ENCODE measurements at regions not wholly inside any gene's neighbourhood (a gene's known extent, or its start where the extent isn't known, plus 50 kb on each side); places are given as distances from the start of the nearest gene placed in this dataset.

DNA sequence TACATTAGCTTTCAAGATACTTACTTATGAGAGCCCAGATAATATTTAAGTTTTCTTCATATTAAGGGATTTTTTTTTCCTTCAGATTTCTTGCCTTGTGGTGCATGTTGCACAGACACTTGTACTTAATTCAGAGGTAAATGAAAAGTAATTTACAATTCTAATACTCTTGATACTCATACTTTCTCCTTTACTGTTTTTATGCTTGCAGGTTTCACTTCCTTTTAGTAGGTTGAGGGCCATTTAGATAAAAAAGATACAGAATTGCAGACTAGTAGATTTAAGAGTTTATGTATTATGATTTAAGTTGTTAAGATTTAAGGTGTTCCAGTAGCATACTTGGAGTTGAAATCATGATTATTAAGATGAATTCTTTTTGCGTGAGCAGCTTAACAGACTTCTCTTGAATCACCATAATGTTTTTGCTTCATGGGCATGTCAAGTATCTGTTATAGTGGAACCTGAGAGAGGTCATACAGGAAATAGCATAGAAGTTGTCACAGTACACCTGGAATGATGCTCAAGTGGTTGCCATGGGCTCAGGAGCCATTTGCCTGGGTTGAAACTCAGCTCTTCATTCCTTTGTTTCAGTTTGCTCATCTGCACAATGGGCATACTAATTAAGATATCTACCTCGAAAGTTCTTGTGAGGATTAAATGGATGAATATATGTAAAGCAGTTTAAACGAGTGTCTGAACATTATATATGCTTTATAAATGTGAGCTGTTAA lies 174.8 kb upstream of the PRPS1L1 start:
- no peak for DNase-seq

DNA sequence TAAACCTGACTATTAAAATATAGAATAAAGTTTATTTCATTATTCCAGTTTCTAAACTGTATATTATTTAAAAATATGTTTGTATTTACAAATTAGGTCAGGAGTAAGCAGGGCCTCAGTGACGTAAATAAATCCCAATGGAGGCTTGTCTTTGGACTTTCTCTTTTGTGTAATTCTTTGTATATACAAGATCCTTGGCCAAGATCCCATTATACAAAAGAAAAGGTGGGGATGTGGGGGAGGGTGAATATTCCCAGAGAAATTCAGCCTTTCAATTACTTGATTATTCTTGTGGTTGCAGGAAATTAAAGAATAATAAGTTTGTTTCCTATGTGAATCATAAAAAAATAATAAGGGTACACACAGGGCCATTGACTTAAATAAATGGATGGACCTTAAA lies 178.7 kb upstream of the PRPS1L1 start:
- DNase-seq = no peak

DNA sequence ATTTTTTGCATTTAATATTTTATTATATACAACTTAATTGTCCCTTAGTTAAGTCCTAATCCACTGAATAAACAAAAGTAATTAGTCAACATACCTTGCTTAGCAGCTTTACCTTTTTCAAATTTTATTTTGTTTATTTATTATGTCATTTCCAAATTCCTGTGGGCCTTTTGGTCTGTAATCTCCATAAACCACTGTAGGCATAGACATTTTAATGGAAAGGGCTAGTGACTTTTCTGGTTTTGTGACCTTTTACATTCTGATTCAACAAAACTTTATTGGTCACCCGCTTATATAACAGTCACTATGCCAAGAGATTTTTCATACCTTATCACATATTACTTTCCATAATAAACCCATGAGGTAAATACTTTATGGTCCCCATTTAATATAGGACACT lies 181.3 kb upstream of the PRPS1L1 start:
- no peak for DNase-seq

DNA sequence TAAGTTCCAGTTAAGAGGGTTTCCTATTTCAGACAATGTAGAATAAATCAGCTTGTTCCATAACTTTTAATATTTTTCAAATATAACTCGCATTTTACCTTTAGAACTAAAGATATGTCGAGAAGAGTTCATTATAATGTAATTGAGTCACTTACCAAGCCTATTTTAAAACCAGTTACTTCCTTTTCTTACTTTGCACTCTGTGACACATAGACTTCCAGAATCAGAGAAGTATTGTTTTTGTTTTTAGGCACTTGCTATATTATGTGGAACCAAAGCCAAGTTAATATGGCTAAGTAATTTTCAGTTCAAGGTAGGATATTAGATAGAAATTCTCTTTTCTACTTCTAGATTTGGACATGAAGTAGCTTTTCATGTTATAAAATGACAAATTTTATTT lies 182.7 kb upstream of the PRPS1L1 start:
- no peak for DNase-seq

DNA sequence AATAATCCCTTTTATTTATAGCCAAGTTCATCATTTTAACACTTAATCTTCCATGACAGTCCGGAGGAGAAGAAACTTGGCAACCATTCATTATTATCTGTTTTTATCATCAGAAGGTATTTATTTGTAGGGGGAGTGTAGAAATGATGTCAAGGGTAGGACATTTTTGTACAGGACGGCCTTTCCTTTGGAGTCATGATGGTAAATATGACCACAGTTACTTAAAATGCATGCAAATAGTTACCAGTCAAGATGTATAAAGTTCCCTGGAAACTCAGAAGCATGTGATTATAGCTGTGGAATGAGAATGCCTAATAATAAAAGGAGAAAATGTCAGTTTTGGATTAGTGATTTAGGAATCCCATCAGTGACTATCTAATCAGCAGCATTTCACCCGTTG lies 183.1 kb upstream of the PRPS1L1 start:
- DNase-seq = no peak

DNA sequence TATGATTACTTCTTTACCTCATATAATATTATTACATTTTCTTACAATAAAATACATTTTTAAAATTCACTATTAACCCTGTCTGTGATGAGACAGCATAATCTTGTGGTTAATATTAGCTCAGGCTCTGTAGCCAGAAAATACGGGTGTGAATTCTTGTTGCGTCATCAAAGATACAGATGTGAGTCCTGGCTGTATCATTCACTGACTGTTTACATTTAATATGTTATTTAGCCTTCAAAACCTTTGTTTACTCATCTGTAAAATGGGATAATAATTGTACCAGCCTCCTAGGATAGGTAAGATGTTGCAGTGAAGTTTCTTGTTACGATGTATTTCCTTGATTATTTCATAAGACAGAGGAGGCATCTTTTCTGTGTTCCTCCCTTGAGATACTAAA lies 184.7 kb upstream of the PRPS1L1 start:
- DNase-seq = no peak

DNA sequence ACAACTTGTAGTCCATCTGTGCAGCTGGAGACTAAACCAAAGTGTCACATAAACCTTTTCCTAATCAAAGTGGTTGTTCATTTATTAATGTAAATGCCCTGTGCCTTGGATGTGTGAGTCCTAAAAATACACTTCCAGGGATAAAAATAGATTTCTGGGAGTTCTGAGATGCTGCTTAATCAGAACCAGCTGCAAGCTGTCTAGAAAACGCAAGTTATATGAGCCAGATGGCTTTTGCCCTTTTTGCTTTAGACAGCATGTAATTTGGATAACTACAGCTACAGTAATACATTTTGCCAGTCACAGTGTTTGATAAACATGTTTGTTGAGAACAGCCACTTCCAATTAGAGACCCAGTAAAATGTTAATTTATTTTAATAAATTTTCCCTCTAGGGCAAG lies 185.1 kb upstream of the PRPS1L1 start:
- no peak for DNase-seq

DNA sequence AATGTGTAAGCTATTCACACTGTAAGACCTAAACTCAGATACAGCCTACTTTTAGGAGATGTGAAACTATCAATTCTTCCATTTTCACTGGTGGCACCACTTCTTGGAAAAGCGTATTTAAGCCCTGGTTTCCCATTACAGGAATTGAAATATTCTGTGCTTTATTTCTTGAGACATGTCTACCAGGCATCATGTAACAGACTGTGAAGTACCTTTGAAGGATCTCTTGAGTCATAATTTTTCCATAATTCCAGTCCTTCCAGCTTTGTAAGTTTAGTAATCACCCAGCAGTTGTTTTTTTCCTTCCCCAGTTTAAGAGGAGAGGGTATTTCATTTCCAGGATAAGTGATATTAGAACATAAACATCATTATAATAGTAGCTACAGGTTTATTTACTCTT lies 186.0 kb upstream of the PRPS1L1 start:
- no peak for DNase-seq

DNA sequence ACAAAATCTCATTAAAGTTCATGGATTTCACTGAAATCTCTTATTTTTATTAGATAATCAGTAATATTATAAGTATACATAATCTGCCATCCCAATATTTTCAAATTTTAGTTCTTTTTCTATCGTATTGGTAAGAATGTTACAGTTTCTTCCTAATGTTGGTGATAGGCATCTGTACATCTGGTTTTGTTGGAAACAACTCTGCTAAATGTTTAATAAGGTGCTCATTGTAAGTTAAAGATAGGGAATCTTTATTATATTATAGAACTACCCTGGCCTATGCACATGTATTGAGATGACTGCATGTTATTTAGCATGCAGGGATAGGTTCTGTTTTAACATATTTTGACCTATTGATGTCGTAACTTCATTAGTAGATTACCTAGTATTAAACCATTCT lies 188.6 kb upstream of the PRPS1L1 start:
- DNase-seq = no peak

DNA sequence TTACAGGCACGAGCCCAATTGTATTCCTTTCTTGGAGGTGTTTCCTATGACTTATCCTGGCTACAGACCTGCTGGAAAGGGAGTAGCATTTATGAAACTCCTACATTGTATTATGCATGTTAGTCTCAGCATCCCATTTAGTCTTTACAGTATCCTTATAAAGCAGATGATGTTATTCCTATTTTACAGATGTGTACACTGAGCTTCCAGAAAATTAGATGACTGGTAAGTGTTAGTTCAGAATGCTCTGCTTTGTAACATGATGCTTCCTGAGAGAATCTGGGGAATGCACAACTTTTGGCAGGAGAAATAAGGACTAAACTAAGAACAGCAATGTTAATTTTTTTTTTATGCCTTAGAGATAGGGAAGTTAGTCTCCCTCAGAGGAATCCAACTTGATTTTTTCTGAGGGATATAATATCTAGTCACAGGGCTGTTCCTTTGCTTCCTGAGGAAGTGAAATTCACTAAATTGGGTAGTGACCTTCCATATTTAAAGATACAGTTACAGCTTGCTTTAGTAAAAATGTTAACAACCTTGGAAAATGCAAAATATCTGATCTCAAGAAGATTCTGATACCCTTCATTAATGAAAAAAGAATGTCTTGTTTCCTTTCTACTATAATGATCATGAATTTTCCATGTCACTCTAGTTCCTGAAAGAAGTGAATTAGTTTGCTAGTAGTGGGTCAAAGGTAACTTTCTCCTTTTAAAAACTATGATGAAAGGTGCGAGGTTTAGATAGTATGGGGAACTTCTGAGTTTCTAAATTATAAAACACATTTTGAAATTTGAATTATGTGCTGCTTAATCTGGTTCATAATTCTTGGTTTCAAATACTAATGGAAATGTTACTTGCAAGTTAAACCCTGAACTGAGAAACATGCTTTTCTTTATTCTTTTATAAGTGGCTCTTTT lies 194.0 kb upstream of the PRPS1L1 start:
- DNase-seq = no peak

DNA sequence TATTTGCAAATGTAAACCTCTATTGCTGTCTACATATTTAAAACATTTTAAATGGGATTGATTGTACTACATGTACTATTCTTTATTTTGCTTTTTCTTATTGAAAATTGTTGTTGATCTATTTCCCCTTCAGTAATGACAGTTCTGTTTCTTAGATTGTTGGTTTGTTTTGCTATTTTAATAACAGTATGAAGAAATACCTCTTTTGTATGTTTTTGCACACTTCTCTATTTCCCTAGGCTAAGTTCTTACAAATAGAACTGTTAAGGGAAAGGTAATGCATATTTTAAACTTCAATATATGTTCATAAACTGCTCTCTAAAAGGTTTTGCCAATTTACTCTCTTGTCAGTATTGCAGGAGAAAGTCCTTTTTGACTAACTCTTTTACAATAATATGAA lies 195.0 kb upstream of the PRPS1L1 start:
- DNase-seq = no peak

DNA sequence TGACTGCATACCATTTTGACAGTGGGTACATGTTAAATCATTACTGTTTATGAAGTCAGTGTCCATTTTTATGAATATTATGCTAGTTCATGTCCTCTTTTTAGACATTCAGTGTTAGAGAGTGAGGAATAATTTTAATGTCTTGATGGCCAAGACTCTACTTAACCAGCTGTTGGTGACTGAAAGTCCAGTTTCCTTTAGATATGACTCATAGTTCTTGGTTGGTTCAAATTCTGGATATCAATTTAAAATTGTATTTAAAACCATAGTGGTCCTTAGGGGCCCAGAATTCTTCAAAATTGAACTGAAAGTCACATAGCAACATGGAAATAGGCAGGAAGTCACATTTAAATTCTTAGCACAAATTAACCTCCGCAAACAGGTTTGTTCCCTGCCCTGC lies 196.5 kb upstream of the PRPS1L1 start:
- no peak for DNase-seq

DNA sequence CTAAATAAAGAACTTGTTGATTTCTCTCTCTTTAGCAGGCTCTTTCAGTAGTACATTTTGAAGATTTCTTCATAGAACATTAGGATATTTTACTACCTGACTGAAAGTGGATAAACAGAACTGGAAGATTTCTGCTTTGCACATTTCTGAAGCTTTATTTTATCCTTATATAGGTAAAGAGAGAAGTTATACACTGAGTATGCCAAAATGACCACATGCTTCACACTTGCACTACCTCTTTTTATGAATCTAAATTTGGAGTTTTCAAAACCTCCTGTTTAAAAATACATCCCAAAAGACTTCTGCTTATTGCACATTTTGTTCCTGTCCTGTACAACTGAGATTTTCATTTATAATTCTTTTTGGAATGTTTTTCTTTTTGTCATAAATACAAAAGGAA lies 197.4 kb upstream of the PRPS1L1 start:
- no peak for DNase-seq

DNA sequence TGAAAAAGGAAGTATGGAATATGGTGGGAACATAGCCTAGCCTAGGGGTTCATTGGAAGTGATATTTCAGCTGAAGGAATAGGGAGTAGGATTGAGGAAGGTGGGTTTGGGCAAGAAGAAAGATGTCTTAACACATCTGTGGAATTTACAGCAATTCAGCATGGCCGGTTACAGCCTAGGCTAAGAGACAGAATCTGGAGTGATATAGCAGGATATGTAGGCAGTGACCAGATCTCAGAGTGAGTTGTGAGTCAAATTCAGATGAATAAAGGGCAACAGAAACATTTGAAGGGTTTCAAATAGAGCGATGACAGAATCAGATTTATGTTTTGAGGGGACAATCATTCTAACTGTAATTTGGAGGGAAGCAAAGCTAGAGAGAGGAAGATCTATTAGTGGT lies 199.0 kb upstream of the PRPS1L1 start:
- no peak for DNase-seq

DNA sequence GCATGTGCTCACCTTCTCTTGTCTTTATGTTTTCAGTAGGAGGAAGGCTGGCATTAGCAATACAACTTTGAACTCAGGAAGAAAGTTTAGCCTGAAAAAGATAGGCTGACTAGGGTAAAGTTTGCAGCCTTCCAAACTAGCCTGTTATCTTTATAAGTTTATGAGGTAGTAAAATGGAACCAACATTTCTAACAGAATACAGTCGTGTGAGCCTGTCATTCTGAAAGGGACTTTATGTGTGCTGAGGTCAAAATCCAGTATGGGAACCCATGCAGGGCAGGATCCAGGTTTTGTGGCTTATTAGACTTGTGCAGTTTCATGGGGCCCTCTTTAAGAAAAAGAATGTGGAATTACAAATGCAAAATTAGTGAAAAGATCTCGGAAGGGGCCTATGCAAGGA lies 201.0 kb upstream of the PRPS1L1 start:
- DNase-seq = no peak

DNA sequence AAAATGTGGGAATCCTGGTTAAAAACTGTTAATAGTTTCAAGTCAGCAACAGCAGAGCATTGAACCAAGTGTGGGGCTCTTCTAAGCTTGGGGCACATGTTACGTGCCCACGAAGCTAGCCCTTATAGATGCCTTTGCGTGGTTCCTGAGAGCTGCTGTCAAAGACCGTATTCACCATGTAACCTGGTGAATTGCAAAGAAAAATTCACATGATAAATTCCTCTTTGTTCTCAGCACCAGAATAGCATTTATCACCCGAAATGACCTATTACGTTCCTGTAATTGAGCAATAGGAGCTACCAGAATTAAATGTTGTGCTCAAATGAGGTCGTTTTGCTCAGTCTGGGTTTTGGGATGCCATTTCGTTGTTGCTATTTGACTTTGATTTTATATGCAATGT lies 202.6 kb upstream of the PRPS1L1 start:
- DNase-seq = no peak

DNA sequence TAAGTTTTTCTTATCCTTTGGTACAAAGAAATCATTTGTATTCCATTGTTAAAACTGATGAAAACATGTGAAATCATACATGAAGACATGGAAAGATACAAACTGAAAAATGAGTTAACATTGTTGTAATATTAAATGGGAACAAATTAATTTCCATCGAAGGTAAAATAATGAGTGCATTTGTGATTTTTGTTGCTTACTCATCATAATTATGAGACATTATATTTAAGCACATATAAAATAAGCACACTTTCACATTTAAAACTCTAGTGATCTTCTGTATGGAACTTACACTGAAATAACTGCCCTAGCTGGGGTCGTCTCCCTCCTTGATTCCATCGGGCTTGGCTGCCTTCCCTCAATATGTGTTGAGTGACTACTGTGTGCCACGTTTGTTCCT lies 204.2 kb upstream of the PRPS1L1 start:
- no peak for DNase-seq

DNA sequence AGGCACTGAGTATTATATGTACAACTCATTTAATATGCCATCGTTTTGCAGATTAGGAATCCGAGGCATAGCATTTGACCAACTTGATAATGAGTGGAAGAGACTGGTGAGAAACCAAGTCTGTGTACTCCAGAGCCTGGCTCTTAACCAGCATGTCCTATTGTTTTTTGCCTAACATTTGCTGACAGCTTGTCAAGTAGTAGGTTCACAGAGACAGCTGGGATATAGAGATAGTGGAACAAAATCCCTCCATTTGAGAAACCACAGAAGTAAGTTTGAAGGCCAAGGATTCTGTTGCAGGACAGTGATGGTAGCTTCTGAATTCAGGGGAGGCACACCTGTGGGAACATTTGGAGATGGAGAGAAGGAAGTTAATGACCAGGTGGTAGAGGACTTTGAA lies 206.9 kb upstream of the PRPS1L1 start:
- no peak for DNase-seq

DNA sequence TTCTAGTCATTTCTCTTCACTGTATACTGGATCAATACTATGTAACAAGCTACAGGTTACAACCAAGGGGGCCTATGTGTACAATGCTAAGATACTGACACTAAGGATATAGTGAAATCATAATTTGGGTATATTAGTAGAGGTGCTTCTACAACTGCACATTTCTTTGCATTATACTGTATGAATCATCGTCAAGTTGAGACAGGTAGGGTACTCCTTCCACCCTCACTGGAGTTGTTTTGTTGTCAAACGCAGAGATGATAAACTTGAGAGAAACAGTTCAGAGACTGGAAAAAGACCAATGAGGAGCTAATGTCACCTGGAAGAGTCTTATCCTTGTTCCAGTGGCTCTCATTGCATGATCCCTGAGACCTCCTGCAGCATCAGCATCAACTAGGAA lies 208.2 kb upstream of the PRPS1L1 start:
- DNase-seq = no peak

DNA sequence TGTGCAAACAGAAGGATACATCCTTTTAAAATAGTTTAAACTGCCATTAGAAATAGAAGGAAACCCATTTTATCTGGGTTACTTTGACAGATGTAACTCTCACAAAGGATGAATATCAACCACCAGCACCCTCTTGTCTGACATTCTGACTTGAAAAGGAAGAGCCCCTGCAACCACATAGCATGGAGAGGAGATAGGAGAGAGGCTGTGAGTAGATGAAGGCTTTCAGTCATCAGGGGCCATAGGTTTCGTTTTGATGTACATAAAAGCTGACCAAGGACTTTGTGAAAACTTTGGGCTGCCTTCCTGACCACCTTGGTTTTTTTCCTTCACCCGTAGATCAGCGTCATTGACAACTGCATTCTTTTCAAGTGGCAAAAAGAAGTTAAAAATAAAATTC lies 211.6 kb upstream of the PRPS1L1 start:
- no peak for DNase-seq

DNA sequence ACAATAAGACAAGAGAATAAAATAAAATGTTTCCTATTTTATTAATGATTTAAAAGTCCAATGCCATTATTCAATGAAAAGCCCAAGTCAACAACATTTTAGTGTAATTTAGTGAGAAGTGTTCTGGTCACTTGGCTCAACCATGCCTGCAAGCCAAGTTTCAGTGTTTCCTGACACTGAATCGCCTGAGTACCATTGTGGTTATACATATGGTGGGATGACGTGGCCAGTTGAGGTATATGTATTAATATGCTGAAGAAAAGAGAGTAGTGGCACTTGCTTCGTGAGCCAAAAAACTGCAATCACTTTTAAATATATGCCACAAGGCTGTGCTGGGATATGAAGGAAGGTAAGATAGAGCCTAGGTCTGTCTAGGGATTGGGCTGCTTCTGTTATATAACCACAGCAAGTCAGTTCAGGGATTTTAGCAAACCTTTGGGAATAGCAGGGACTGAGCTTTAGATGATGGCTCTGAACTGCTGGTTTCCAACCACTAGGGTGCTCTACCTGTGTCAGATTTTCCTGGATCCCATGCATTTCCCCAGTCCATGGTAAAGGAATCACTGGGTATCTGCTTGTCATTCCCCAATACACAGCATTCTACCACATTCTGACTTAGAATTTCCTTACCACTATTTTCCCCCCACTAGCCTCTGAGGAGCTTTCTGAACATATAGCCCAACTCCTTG lies 214.0 kb upstream of the PRPS1L1 start:
- DNase-seq = no peak

DNA sequence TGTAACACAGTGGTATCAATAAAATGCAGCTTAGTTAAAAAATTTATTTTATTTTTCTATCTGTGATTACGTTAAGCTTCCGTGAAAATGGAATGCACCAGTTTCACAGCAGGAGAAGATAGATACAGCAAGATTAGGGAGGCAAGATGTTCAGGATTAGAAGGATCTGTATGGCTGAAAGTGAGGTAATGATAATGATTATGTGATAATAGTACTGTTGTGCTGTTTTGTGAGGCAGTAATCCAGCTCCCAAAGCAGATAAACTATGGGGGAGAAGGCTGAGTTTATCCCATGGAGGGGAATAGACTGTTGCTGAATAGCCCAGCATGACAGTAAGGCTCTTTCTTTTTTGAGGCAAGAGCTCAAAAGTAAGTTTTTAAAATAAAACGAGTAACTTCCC lies 216.1 kb upstream of the PRPS1L1 start:
- DNase-seq = no peak

DNA sequence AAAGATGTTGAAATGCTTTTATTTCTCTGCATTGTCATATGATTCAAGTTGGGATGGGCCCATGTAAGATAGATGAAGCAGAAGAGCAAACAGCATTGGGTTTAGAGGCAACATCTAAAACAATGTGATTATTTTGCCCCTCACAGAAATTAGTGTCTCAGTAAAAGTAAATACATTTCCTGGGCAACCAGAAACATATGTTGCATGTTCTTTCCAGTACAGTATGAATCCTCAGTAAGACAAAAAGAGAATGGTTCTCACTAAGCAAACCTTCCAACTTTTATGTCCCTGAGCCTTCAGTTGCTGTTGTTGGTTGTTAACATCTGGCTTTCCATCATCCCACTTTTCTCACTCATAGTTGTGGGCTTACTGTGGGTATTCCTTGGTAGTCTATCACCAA lies 222.5 kb upstream of the PRPS1L1 start:
- no peak for DNase-seq

DNA sequence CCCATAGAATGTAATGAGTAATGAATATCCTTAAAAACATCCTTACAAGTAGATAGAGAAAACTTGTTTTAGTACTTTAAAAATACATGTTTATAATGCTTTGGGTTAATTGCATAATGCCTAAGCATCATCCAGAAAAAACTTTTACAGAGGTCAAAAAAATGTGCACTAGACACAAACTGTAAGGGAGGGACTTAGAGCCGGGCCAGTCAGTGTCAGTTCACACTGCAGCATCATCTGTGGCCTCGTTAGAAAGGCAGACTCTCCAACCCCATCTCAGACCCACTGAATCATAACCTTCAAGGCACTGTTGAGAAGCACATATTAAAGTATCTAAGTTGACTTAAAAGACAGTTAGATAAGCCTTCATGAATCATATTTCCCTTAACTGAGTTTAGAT lies 230.1 kb upstream of the PRPS1L1 start:
- DNase-seq = no peak

Data from NCI-H345 (cell line).